Neuronal stem cell (in vitro differentiated cells): ENCODE measurements at regions not wholly inside any gene's neighbourhood (a gene's known extent, or its start where the extent isn't known, plus 50 kb on each side); places are given as distances from the start of the nearest gene placed in this dataset.
"Not testable (repeated sequence)": the region's sequence is repeated elsewhere in the genome, so short reads cannot be mapped to it uniquely, and the experiment has no call there.

ENCODE experiments used
- DNase-seq: peaks from one replicate; pipeline ENCODE4 v3.0.0-alpha.2; 2013; ENCODE audit warnings: low spot score
- H2AFZ ChIP-seq: one replicate; pipeline ENCODE4 v1.6.1; 2013; ENCODE audit warnings: mild to moderate bottlenecking, low read length, inconsistent platforms
- H2AK5ac ChIP-seq: 2 replicates; pipeline ENCODE4 v1.6.1; 2013; ENCODE audit warnings: low read depth, mild to moderate bottlenecking, inconsistent platforms, low read length, moderate library complexity, mixed read lengths
- H2BK120ac ChIP-seq: 2 replicates; pipeline ENCODE4 v1.6.1; 2013; ENCODE audit warnings: low read depth, mild to moderate bottlenecking, inconsistent platforms, low read length, moderate library complexity, mixed read lengths
- H2BK12ac ChIP-seq: one replicate; pipeline ENCODE4 v1.6.1; 2013; ENCODE audit warnings: low read length, inconsistent platforms
- H2BK15ac ChIP-seq: 2 replicates; pipeline ENCODE4 v1.6.1; 2013; ENCODE audit warnings: mild to moderate bottlenecking, low read length, inconsistent platforms, mixed read lengths
- H2BK5ac ChIP-seq: one replicate; pipeline ENCODE4 v1.6.1; 2013; ENCODE audit warnings: inconsistent platforms, mild to moderate bottlenecking, low read length, moderate library complexity
- H3K14ac ChIP-seq: one replicate; pipeline ENCODE4 v1.6.1; 2013; ENCODE audit warnings: low read length, inconsistent platforms
- H3K18ac ChIP-seq: 2 replicates; pipeline ENCODE4 v1.6.1; 2013; ENCODE audit warnings: low read length, inconsistent platforms
- H3K23ac ChIP-seq: 2 replicates; pipeline ENCODE4 v1.6.1; 2013; ENCODE audit warnings: low read depth, mild to moderate bottlenecking, mixed read lengths, low read length, inconsistent platforms; ENCODE audit not compliant: poor library complexity
- H3K27ac ChIP-seq: replicated peaks from 3 replicates; pipeline ENCODE4 v1.5.1; 2013; ENCODE audit warnings: low read length, inconsistent platforms
- H3K27me3 ChIP-seq, 3 experiments: 2 replicates each; pipeline ENCODE4 v1.6.1; 2013; ENCODE audit warnings: low read length in 3 of 3, mild to moderate bottlenecking in 2 of 3, inconsistent platforms in 1 of 3, low read depth in 1 of 3, mixed read lengths in 1 of 3, moderate library complexity in 1 of 3; ENCODE audit not compliant: control insufficient read depth in 3 of 3, insufficient read depth in 3 of 3
- H3K36me3 ChIP-seq, 2 donors: replicated peaks in 1 of 2; 2 replicates each; pipeline ENCODE4 v1.6.1; 2013; ENCODE audit warnings: low read length in 2 of 2; ENCODE audit not compliant: control insufficient read depth in 2 of 2, insufficient read depth in 2 of 2
- H3K4ac ChIP-seq: 2 replicates; pipeline ENCODE4 v1.6.1; 2013; ENCODE audit warnings: inconsistent platforms, mild to moderate bottlenecking, low read length, moderate library complexity
- H3K4me1 ChIP-seq, 2 donors: 1 replicate in 1 of 2; 2 replicates in 1 of 2; pipeline ENCODE4 v1.6.1; 2013; ENCODE audit warnings: low read length in 2 of 2, low read depth in 1 of 2; ENCODE audit not compliant: control insufficient read depth in 2 of 2, insufficient read depth in 1 of 2
- H3K4me2 ChIP-seq: one replicate; pipeline ENCODE4 v1.6.1; 2013; ENCODE audit warnings: mild to moderate bottlenecking, low read length, inconsistent platforms; ENCODE audit not compliant: insufficient read depth, poor library complexity, severe bottlenecking
- H3K4me3 ChIP-seq, 2 donors: 2 replicates each; pipeline ENCODE4 v1.5.1; 2013; ENCODE audit warnings: low read length in 2 of 2, mild to moderate bottlenecking in 2 of 2, inconsistent platforms in 1 of 2, moderate library complexity in 1 of 2
- H3K79me1 ChIP-seq: one replicate; pipeline ENCODE4 v1.6.1; 2013; ENCODE audit warnings: low read depth, mild to moderate bottlenecking, inconsistent platforms, low read length, moderate library complexity
- H3K9ac ChIP-seq: one replicate; pipeline ENCODE4 v1.6.1; 2013; ENCODE audit warnings: mild to moderate bottlenecking, low read depth, low read length, inconsistent platforms; ENCODE audit not compliant: poor library complexity
- H3K9me3 ChIP-seq, 2 donors: replicated peaks in 1 of 2; 2 replicates each; pipeline versions ENCODE3 to v1.6.1; 2013; ENCODE audit warnings: low read length in 2 of 2, mild to moderate bottlenecking in 2 of 2, inconsistent platforms in 1 of 2, low read depth in 1 of 2, mixed read lengths in 1 of 2, moderate library complexity in 1 of 2; ENCODE audit not compliant: control insufficient read depth in 2 of 2, insufficient read depth in 1 of 2
- H4K8ac ChIP-seq: one replicate; pipeline ENCODE4 v1.6.1; 2013; ENCODE audit warnings: low read depth, mild to moderate bottlenecking, inconsistent platforms, low read length, moderate library complexity
- H4K91ac ChIP-seq: one replicate; pipeline ENCODE4 v1.6.1; 2013; ENCODE audit warnings: low read length, low read depth, mild to moderate bottlenecking, inconsistent platforms; ENCODE audit not compliant: poor library complexity
- whole genome bisulfite sequencing, 2 donors: extraction: QIAGEN DNeasy Blood & Tissue Kit; methylation state at CpG; one replicate each; pipeline ENCODE4 v1.1.7; 2013; ENCODE audit warnings: missing lambda C conversion rate in 2 of 2, mixed read lengths in 1 of 2; ENCODE audit not compliant: insufficient read length in 2 of 2, insufficient replicate concordance in 1 of 2; ENCODE audit errors: extremely low coverage in 2 of 2; 5-methylcytosine and 5-hydroxymethylcytosine counted together

- H3K4ac ChIP-seq, H3K4me1 ChIP-seq, H2BK120ac ChIP-seq, H3K27ac ChIP-seq, H4K8ac ChIP-seq, H3K36me3 ChIP-seq, H3K4me2 ChIP-seq, H3K27me3 ChIP-seq, H4K91ac ChIP-seq, H3K14ac ChIP-seq, H3K18ac ChIP-seq, H3K79me1 ChIP-seq, H3K4me3 ChIP-seq, DNase-seq, H2AFZ ChIP-seq, H2BK12ac ChIP-seq, H3K9ac ChIP-seq, H3K23ac ChIP-seq, H3K9me3 ChIP-seq, H2BK5ac ChIP-seq, H2AK5ac ChIP-seq, H2BK15ac ChIP-seq: not testable (repeated sequence)
- WGBS, 2 donors = no CpG with 5 or more reads among the region's 1 CpG
Observed at GRCh38 chr21:26233297-26233696, 62.7 kb upstream of the APP start.

- H3K27me3 ChIP-seq, H3K9me3 ChIP-seq, H4K8ac ChIP-seq, H3K4me3 ChIP-seq, H3K4ac ChIP-seq, H2BK5ac ChIP-seq, H3K79me1 ChIP-seq, H3K4me2 ChIP-seq, H2BK120ac ChIP-seq, H2BK15ac ChIP-seq, DNase-seq, H2AK5ac ChIP-seq, H3K14ac ChIP-seq, H3K27ac ChIP-seq, H3K18ac ChIP-seq, H2AFZ ChIP-seq, H3K36me3 ChIP-seq, H4K91ac ChIP-seq, H3K23ac ChIP-seq, H3K9ac ChIP-seq, H2BK12ac ChIP-seq, H3K4me1 ChIP-seq: not testable (repeated sequence)
- 100% methylated on average over 1 of the region's 8 CpGs; no CpG with 5 or more reads in 1 of the 2 donors for WGBS, 2 donors
Observed at GRCh38 chr21:26232491-26232890, 61.9 kb upstream of the APP start.

- Histone ChIP-seq H2BK120ac (no peak overlapping the region), H3K23ac (no peak overlapping the region), H3K9me3 (no peaks in the 10 kb centered on the region), H4K91ac (no peak overlapping the region), H2AK5ac (no peak overlapping the region), H3K79me1 (no peaks in the 10 kb centered on the region), H2AFZ (no peak overlapping the region), H2BK12ac (no peak overlapping the region), H3K18ac (no peak overlapping the region), H3K4me2 (no peak overlapping the region), H3K14ac (no peak overlapping the region), H3K27me3 (no peaks in the 10 kb centered on the region), H3K36me3 (no peaks in the 10 kb centered on the region), H2BK15ac (no peak overlapping the region), H2BK5ac (no peak overlapping the region), H4K8ac (no peak overlapping the region), H3K4me1 (no peaks in the 10 kb centered on the region), H3K4ac (no peak overlapping the region), H3K4me3 (no peak overlapping the region), H3K27ac (no peak overlapping the region), H3K9ac (no peak overlapping the region)
- whole genome bisulfite sequencing, 2 donors = no CpG with 5 or more reads among the region's 2 CpGs
- no peak for DNase-seq
Observed at GRCh38 chr21:26227130-26227529, 56.6 kb upstream of the APP start.

- Histone ChIP-seq H3K23ac (no peak overlapping the region), H2AFZ (no peak overlapping the region), H3K27ac (no peak overlapping the region), H3K79me1 (no peaks in the 10 kb centered on the region), H3K36me3 (no peaks in the 10 kb centered on the region), H4K91ac (no peak overlapping the region), H2BK12ac (no peak overlapping the region), H3K18ac (no peak overlapping the region), H3K4me3 (no peak overlapping the region), H3K9me3 (no peaks in the 10 kb centered on the region), H3K4ac (no peak overlapping the region), H2BK15ac (no peak overlapping the region), H3K9ac (no peak overlapping the region), H3K4me2 (no peak overlapping the region), H4K8ac (no peak overlapping the region), H3K27me3 (no peaks in the 10 kb centered on the region), H3K14ac (no peak overlapping the region), H3K4me1 (no peaks in the 10 kb centered on the region), H2AK5ac (no peak overlapping the region), H2BK5ac (no peak overlapping the region), H2BK120ac (no peak overlapping the region)
- WGBS, 2 donors = no CpG with 5 or more reads among the region's 1 CpG
- DNase-seq = no peak
Observed at GRCh38 chr21:26226724-26227123, 56.2 kb upstream of the APP start.
